AG09319 (cell line): ENCODE measurements at regions not wholly inside any gene's neighbourhood (a gene's known extent, or its start where the extent isn't known, plus 50 kb on each side); places are given as distances from the start of the nearest gene placed in this dataset.

Experiments
- DNase-seq: peaks from one replicate; pipeline ENCODE4 v3.0.0-alpha.2; 2010; ENCODE audit warnings: low read depth; ENCODE audit errors: extremely low read depth
- CTCF ChIP-seq: IDR thresholded peaks from 2 replicates; pipeline ENCODE4 v1.5.1; 2011; ENCODE audit warnings: low read depth, mild to moderate bottlenecking, inconsistent platforms, low read length, moderate library complexity

GRCh38 chr12:77477907-77478533, 352.7 kb upstream of the NAV3 start:
- no peak for TF ChIP-seq CTCF
- no peak for DNase-seq

- TF ChIP-seq CTCF, result no peak
- no peak for DNase-seq
Observed at GRCh38 chr12:77471801-77472200, 358.9 kb upstream of the NAV3 start.

GRCh38 chr12:77469578-77470333, 360.9 kb upstream of the NAV3 start:
- TF ChIP-seq CTCF, result no peak
- DNase-seq, result no peak

- no peak for DNase-seq
- TF ChIP-seq CTCF, result no peak
Observed at GRCh38 chr12:77442633-77443032, 377.3 kb upstream of the E2F7 start.

GRCh38 chr12:77439749-77440148, 374.4 kb upstream of the E2F7 start:
- no peak for TF ChIP-seq CTCF
- DNase-seq, result no peak

GRCh38 chr12:77438644-77439043, 373.3 kb upstream of the E2F7 start:
- no peak for TF ChIP-seq CTCF
- DNase-seq, result no peak

- no peak for DNase-seq
- no peak for TF ChIP-seq CTCF
Observed at GRCh38 chr12:77437206-77437605, 371.8 kb upstream of the E2F7 start.
